H1 (cell line): ENCODE measurements at regions not wholly inside any gene's neighbourhood (a gene's known extent, or its start where the extent isn't known, plus 50 kb on each side); places are given as distances from the start of the nearest gene placed in this dataset.

Experiments used
- EZH2 ChIP-seq: fragments of 200-600 bp; sonication (generic); IDR thresholded peaks from 2 replicates; pipeline ENCODE4 v1.7.1; 2012; ENCODE audit warnings: low read depth, mild to moderate bottlenecking, moderate library complexity, low read length, inconsistent platforms; ENCODE audit not compliant: severe bottlenecking
- GTF2F1 ChIP-seq: IDR thresholded peaks from 2 replicates; pipeline ENCODE4 v1.6.1; 2012; ENCODE audit warnings: low read depth, low read length, improper control_type of control experiment, borderline replicate concordance
- POLR2A ChIP-seq, 2 experiments: IDR thresholded peaks; 1 replicate in 1 of 2; 2 replicates in 1 of 2; pipeline ENCODE4 v1.6.1; 2011; ENCODE audit warnings: low read depth in 2 of 2, low read length in 2 of 2, mild to moderate bottlenecking in 2 of 2; ENCODE audit errors: control extremely low read depth in 1 of 2
- TCF12 ChIP-seq: IDR thresholded peaks from 2 replicates; pipeline ENCODE4 v1.6.1; 2011; ENCODE audit warnings: low read depth, mild to moderate bottlenecking, low read length

DNA sequence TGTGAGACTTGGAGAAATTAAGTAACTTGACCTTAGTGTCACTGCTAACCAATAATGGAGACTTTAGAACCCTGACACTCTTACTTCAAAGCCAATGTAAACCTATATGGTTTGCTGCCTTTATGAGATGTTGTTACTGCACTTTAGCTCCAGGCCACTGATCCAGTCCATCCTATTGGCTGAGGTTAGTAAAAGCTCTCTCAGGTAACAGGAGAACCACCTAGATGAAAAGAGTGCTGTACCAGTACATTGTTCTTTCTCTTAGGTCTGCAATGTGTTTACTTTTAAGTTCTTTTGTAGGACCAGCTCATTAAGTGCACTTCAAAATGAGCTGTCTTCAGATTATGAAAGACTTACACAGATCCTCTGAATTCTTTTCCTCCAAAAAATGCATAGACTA, 994.0 kb upstream of the FAT3 start:
- TF ChIP-seq GTF2F1 (no peak), TCF12 (no peak), POLR2A (IDR thresholded peaks at IDR 0.05; ENCODE audit: control extremely low read depth in 1 of 2, low read depth in 2 of 2, low read length in 2 of 2) (no peak), EZH2 (no peak)
